EL (cell line): ENCODE measurements at regions not wholly inside any gene's neighbourhood (a gene's known extent, or its start where the extent isn't known, plus 50 kb on each side); places are given as distances from the start of the nearest gene placed in this dataset.
"Not testable (repeated sequence)": the region's sequence is repeated elsewhere in the genome, so short reads cannot be mapped to it uniquely, and the experiment has no call there.

ENCODE experiments used
- DNase-seq: peaks from one replicate; pipeline ENCODE4 v3.0.0-alpha.2; 2016

DNA sequence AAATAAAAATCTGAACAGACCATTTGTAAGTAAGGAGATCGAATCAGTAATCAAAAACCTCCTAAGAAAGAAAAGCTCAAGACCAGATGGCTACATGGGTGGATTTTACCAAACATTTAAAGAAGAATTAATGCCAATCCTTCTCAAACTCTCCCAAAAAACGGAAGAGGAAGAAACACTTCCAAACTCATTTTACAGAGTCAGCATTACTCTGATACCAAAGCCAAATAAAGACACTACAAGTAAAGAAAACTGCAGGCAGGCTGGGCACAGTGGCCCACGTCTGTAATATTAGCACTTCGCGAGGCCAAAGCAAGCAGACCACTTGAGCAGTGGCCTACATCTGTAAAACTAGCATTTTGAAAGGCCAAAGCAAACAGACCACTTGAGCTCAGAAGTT, 159.8 kb downstream of the DPY19L2 start:
- no peak for DNase-seq

DNA sequence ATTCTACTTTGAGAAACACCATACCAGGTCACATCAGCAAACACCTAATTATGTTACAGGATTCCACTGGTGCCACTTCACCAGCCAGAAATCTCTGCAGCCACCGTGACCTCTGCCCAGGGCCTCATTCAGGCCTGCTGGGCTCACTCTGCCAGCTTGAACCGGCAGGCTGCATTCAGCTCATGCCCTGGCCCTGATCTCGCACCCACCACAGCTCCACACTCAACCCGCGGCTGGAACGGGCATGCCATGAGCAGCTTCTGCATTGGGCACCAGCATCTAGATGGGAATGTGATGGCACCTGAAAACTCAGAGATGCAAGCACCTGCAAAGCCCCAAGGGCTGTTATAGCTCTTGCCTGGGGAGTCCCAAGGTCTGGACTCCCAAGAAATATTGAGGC, 168.7 kb downstream of the DPY19L2 start:
- no peak for DNase-seq

DNA sequence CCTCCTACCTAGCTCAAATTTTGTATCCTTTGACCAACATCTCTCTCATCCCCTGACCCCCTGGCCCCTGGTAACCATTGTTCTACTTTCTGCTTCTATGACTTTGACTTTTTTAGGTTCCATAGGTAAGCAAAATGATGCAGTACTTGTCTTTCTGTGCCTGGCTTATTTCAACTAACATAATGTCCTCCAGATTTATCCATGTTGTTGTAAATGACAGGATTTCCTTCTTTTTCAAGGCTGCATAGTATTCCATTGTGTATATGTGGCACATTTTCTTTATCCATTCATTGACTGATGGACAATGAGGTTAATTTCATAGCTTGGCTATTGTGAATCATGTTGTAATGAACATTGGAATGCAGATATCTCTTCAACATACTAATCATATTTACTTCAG, 170.1 kb downstream of the DPY19L2 start:
- DNase-seq = no peak

DNA sequence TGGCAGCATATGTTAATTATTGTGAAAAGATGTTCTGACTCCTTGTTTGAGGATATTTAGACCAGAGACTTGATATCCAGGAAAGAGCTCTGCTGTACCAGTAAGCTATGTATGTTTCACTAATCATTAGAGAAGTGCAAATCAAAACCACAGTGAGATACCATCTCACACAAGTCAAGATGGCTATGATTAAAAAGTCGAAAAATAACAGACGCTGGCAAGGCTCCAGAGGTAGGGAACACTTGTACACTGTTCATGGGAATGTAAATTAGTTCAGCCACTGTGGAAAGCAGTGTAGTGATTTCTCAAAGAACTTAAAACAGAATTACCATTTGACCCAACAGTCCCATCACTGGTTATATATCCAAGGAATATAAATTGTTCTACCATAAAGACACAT, 171.6 kb downstream of the DPY19L2 start:
- no peak for DNase-seq

DNA sequence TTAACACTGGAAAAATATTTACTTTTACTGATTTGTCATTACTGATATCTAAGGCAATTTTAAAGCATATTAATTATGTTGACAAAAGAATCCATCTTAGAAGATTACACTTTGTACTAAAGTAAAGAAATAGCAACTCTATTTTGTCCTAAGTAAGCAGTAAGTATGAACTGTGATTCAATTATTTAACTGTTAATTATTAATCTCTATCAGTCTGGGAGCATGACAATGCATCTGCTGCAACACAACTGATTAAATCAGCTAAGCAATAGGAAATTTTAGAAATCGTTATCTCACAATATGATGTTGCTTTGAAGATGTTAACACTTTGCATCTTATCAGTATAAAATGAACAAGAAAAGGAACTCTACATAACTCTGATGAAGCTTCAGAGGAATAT, 172.3 kb downstream of the DPY19L2 start:
- no peak for DNase-seq

DNA sequence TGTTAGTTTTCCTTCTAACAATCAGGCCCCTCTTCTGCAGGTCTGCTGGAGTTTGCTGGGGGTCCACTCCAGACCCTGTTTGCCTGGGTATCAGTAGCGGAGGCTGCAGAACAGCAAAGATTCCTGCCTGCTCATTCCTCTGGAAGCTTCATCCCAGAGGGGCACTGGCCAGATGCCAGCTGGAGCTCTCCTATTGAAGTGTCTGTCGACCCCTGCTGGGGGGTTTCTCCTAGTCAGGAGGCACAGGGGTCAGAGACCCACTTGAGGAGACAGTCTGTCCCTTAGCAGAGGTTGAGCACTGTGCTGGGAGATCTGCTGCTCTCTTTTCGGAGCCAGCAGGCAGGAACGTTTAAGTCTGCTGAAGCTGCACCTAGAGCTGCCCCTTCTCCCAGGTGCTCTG, 174.9 kb downstream of the DPY19L2 start:
- DNase-seq = not testable (repeated sequence)

DNA sequence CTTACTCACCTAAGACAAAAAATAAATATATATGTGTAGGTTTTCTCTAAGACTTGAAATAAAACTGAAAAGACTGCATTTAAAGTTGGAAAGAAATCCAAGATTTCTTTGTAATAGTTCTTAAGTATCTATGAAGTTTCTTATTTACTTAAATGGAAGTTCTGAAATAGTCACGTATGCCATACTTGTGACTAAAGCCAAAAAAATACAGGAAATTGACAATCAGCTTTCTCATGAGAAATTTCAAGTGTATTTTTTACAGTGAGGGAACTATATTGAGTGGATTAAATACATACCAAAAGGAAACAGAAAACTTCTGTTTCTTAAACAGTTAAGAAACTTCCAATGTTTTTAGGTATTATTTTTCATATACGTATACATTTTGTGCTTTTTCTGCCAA, 188.1 kb downstream of the DPY19L2 start:
- DNase-seq = peak; percentile 17

DNA sequence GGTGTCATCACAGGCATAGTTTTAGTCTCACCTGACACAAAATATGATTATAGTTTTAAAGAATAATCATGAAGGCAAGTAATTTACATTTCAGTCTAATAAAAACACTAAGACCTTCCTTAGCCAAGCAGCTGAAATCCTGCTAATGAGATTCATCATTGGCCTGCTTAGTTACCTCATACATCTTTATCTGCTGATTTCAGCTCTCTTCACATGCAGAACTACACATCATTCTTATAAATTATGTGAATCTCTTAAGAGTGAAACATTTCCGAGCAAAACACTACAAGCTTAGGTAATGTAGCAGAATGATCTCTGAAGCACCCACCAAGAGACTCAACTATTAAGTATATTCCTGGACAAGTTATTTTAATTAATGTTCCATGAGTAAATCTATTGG, 198.1 kb downstream of the DPY19L2 start:
- no peak for DNase-seq

DNA sequence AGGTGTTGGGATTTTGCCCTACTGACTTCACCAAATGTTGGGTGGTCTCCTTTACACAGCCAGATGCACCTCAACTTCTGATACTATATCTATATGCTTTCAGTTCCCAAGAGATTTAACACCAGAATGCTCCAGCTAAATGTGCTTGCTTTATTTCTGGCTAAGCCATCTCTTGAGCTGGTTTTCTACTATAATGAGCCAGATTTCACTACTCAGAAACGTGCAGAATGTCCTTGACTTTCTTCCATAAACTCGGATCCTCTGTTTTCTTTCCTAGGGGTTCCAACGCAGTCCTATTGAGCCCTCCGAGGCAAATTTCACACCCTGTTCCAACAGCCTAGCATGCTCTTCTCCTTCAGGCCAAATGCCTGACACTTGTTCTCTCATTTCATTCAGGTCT, 200.3 kb downstream of the DPY19L2 start:
- DNase-seq = no peak

DNA sequence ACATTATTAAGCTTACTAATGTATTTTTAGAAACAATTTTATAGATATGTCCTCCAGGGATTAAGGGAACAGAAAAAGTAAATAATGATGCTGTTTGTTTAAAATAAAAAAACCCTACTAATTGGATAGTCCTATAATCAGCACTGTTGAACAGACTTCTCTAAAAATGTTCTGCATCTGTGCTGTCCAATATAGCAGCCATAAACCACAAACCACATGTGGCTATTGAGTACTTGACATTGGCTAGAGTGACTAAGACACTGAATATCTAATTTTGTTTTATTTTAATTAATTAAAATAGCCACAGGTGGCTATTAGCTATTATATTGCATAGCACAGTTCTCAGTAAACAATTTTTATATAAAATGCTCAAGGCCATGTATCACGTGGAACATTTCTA, 210.4 kb downstream of the DPY19L2 start:
- DNase-seq = no peak

DNA sequence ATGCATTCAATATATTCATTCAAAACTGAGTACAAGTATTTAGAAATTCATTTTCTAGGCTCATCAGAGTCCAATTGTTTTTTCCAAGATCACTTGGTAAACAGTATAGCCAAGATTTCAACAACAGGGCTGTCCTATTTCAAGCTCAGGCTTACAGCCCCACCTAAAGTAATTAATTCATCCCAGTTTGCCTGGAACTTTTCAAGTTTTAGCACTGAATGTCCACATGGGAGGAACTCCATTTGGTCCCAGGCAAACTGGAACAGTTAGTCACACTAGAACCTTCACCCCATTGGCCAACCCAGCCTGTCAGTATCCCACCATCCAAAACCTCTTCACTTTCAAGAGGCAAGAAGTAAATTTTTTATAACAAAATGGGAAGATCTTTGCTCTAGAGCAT, 210.9 kb downstream of the DPY19L2 start:
- DNase-seq = no peak

DNA sequence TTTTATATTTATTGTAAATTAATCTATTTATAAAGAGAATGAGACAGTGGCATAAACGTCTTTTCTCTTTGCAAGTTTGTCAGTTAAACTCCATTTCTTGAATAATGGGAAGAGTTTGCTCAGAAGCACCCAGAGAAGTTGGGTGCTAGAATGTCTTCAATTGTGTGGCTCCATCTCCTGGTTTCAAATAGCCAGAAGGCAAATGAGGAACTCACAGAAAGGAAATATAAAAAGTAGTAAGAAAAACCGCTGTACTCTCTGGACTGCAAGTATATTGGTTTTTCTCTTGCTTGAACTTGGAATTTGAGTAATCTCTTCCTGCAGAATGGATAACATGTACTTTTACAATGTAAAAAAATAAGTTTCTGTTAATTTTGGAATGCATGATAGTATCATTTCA, 217.5 kb downstream of the DPY19L2 start:
- DNase-seq = no peak

DNA sequence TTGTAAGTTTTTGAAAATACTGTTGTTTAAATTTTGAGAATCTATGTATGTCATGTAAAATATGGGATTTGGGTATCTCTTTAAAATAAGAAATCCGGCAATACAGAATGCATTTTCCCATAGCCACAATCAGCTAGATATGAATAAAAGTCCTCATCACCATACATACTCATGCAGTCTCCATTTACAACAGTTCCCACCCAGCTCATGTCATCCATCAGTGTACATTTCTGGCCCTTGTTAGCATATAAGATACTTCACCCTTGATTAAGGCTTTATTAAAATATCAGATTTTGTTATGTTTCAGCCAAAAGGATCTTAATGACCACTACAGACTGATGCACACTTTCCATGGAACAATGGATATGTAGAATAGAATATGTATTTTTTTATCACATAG, 218.0 kb downstream of the DPY19L2 start:
- no peak for DNase-seq

DNA sequence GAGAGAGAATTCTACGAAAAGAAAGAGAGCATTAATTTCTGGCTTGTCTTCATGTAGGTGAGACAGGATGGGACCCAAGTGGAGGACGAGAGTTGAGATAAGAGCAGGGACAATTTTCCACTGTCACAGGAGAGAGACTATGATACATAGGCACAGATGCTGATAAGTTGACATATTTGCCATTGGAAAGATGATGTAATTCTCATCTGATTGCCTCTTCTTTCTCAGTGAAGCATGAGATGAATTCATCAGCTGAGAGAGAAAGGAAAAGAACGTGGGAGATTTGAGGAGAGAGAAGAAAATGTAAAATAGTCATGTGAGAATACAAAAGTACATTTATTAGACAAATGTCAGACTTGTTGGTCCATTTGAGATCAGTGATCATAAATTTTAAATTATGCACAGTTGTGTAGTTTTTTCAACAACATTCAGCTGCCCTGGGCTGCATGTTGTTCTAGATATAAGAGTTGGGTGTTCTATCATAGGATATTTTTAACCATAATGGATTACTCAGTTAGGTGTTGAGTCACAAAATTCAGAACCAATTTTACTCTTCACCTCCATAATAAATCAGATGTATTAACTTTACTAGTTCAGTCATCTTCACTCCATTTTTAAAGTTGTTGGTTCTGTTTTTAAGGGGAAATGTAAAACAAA, 222.9 kb downstream of the DPY19L2 start:
- no peak for DNase-seq

DNA sequence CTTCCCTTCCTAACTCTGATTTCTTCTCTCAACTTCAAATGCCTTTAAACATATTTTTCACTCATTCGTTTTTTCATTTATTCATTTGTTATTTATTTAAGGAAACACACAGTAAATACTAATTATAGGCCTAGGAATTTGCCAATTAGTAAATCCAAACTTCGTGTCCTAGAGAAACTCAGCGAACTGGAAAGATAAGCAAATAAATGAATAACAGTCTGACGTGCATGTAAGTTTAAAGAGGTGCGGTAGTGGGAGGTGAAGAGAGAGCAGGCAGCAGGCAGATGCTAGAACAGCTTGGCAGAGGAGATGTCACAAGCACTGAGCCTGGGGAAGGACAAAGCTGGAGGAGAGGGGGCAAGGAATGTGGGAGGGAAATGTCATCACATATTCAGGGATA, 228.2 kb downstream of the DPY19L2 start:
- no peak for DNase-seq

DNA sequence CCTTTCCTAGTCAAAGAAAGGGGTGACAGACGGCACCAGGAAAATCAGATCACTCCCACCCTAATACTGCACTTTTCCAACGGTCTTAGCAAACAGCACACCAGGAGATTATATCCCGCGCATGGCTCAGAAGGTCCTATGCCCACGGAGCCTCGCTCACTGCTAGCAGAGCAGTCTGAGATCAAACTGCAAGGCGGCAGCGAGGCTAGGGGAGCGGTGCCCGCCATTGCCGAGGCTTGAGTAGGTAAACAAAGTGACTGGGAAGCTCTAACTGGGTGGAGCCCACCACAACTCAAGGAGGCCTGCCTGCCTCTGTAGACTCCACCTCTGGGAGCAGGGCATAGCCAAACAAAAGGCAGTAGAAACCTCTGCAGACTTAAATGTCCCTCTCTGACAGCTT, 233.9 kb downstream of the DPY19L2 start:
- DNase-seq = not testable (repeated sequence)

DNA sequence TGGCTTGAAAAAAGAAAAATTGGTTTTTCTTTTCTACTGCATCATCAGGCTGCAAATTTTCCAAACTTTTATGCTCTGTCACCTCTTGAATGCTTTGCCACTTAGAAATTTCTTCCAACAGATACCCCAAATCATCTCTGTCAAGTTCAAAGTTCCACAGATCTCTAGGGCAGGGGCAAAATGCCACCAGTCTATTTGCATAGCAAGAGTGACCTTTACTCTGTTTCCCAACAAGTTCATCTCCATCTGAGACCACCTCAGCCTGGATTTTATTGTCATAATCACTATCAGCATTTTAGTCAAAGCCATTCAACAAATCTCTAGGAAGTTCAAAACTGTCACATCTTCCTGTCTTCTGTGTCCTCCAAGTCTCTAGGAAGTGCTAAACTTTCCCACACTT, 240.3 kb downstream of the DPY19L2 start:
- DNase-seq = not testable (repeated sequence)

DNA sequence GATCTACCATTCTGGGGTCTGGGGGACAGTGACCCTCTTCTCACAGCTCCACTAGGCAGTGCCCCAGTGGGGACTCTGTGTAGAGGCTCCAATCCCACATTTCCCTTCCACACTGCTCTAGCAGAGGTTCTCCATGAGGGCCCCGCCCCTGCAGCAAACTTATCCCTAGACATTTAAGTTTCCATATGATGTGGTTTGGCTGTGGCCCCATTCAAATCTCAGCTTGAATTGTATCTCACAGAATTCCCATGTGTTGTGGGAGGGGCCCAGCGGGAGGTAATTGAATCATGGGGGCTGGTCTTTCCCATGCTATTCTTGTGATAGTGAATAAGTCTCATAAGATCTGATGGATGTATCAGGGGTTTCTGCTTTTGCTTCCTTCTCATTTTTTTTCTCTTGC, 241.3 kb downstream of the DPY19L2 start:
- DNase-seq = not testable (repeated sequence)

DNA sequence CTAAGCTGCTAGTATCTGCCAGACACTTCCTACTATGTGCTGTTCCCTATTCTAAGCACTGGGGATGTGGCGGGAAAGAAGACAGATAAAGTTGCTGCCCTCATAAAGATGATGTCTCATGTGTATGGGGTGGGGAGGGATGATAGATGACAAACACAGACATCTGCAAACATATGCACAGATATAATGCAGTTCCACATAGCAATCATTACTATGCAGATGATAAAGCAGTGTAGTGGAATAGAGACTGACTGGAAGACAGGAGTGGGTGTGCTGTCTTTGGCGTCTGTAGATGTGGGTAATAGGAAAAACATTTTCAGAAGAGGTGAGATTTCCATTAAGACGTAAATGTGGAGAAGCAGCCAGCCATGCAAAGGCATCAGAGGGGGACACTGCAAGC, 243.6 kb downstream of the DPY19L2 start:
- no peak for DNase-seq

DNA sequence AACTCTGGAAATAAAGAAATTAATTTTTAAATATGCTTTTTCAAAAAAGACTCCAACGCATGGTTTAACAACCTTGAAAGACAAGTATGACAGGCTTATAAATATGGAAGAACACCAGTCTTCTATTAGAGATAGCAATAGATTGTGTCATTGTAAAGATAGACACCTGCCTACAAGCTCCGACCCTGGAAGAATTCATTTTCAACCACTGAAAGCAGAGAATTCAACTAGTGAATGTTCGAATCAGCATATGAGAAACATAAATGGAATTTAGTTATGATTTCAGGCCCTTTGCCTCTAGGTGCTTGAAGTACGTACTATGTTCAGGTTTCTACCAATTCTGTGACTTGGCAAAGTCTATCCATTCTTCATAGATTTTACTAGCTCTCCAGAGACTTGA, 244.5 kb downstream of the DPY19L2 start:
- no peak for DNase-seq

DNA sequence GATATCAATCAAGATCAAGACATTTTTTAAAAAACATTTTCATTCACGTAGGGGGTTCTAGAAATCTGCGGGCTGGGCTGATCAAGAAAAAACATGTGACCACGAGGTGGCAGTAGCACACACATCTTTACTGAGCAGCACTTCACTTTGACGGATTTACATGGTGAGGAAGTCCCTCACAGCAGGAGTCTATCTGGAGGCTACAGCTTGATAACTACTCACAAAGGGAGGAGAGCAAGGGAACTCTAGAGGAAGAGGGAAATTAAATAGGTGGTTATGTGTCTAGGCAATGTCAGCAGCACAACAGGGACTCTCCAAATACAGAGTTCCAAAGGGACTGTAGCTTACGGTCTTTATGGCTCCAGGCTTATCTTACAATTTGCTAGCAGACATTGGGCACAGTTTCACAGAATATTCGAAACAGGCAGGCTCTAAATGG, 248.1 kb downstream of the DPY19L2 start:
- DNase-seq = peak; percentile 70

DNA sequence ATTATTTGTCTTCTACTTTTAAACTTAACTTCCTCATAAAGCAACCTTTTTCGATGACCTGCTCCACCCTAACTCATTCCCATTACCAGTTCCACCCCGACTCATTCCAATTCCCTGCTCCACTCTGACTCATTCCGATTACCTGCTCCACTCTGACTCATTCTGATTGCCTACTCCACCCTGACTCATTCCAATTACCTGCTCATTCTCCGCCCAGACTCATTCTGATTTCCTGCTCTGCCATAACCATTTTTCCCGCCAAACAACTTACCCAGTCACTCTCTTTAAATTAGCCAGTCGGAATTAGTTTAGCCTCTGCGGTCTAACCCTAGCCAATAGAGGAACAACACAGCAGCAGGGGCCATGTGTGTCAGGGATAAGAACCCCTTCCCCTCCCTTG, 249.1 kb downstream of the DPY19L2 start:
- DNase-seq = no peak

DNA sequence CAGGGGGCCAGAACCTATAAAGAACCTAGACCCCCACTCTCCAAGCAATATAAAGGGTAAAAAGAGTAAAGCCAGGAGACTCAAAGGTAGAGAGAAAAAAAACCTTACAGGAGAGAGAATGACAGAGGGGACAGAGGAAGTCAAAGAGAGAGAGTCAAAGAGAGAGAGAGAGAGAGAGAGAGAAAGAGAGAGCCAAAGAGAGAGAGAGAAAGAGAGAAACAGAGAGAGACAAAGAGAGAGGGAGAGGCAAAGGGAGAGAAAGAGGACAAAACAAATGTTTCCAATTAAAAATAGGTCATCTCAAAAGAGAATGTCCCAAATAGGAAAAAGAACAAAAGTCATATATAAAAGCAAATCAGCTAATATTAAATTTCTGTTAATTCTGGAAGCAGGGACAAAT, 251.5 kb downstream of the DPY19L2 start:
- no peak for DNase-seq

DNA sequence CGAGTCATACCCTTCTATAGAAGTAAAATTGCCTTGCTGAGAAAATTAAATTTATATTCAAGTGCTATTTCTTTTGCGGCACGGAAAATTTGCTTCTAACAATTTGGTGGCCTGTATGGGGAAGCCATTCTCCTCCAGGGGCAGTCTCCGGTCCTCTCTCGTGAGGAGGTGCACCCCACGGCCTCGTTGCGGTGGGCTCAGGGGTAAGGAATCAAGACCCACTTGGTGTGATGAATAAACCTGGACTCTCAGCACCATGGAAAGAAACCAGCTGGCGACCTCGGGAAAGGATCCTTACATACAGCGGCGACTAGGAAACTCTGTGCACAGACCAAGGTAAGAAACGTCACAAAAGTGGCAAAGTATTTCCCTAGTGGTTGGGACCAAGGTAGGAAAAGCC, 252.9 kb downstream of the DPY19L2 start:
- DNase-seq = no peak

DNA sequence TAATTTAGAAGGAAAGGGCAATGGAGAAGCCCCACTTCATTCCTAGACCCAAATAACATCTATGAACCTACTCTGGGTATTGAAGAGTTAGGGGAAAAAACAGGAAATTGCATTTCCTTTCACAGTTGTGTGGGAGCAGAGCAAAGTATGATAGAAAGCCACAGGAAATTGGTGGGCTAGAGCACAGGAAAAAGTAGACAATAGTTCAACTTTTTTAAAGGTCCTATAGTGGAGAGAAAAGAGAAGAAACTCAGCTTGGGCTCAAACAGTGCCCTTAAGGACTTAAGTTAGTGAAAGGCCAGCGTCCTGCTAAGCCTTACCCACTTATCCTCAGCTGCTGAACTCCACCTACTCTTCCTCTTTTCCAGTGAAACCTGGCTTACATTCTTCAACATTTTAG, 258.1 kb downstream of the DPY19L2 start:
- DNase-seq = no peak

DNA sequence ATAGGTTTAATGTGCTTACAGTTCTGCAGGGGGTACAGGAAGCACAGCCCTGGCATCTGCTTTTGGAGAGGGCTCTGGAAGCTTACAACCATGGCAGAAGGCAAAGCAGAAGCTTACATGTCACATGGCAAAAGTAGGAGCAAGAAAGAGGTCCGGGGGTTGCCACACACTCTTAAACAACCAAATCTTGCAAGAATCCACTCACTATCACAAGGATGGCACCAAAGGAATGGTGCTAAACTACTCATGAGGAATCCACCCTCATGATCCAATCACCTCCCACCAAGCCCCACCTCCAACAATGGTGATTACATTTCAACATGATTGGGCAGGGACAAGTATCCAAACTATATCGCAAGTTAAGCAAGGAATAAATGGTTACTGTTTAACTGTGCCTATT, 255.8 kb upstream of the AVPR1A start:
- no peak for DNase-seq
